AML-193 (cell line): ENCODE measurements at regions not wholly inside any gene's neighbourhood (a gene's known extent, or its start where the extent isn't known, plus 50 kb on each side); places are given as distances from the start of the nearest gene placed in this dataset.
"Not testable (repeated sequence)": the region's sequence is repeated elsewhere in the genome, so short reads cannot be mapped to it uniquely, and the experiment has no call there.

Experiments used
- DNase-seq, 2 experiments: peaks; one replicate each; lab custom pipeline; 2025; lab: John Stamatoyannopoulos, UW

DNA sequence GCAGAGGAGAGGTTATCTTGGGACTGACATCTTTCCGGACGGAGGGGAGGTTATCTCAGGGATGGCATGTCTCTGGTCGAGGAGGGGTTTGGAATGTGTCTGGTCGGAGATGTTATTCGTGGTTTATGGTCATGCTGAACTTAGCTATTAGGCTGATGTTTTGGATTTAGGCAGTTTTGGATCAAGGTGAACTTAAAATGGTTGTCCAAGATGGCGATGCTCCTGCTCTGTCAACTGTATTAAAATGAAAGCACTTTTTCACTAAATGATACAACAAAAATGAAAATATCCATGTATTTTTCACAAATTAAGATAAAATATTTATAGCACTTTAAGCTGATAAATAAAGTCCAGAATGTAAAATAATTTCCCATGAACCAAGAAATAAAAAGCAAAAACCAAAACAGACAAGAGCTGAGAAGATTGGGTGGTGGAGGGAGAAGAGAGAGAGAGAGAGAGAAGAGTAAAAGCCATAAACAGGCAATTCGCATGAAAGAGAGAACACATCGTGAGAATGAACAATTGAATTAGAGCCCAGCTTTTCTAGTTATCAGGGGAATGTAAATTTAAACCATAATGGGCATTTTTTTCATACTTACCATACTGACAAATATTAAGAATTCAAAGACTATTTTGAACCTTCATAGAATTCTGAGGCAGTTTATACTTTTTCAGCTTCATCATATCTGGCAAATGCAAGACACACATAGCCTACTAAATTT, 2236.0 kb upstream of the AGA start:
- DNase-seq: no peak

DNA sequence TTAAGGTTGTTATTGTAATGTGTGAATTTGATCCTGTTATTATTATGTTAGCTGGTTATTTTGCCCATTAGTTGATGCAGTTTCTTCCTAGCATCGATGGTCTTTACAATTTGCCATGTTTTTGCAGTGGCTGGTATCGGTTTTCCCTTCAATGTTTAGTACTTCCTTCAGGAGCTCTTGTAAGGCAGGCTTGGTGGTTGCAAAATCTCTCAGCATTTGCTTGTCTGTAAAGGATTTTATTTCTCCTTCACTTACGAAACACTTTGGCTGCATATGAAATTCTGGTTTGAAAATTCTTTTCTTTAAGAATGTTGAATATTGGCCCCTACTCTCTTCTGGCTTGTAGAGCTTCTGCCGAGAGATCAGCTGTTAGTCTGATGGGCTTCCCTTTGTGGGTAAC, 2241.4 kb upstream of the AGA start:
- DNase-seq: not testable (repeated sequence)

DNA sequence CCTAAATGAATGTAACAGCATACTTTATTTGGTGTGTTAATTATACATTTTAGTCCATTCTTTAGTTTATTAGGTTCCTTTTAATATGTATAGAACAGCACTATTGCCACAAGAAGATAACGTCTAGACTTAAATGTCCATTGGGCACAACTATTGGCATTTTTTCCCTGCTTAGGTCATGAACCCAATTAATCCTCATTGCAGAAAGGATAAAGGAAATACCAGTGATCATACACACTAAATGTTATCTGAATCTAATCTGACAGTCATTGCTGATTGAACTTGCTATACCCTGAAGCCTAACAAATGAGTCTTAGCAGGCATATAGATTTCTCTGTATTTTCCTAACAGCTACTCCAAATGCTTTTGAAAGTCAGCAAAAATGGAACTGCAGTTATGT, 2250.0 kb upstream of the AGA start:
- DNase-seq: no peak

DNA sequence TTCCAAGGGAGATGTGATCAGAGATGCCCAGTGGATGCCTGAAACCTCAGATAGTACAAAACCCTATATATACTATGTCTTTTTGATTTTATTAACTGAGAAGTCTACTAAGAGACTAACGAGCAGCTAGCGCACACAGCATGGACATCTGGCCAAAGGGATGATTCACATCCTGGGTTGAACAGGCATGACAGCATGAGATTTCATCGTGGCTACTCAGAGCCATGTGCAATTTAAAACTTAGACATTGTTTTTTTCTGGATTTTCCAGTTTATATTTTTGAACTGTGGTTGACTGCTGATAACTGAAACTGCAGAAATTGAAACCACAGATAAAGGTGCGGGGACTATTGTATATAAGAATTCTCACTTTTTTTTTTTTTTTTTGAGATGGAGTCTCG, 2252.9 kb upstream of the AGA start:
- DNase-seq: no peak

DNA sequence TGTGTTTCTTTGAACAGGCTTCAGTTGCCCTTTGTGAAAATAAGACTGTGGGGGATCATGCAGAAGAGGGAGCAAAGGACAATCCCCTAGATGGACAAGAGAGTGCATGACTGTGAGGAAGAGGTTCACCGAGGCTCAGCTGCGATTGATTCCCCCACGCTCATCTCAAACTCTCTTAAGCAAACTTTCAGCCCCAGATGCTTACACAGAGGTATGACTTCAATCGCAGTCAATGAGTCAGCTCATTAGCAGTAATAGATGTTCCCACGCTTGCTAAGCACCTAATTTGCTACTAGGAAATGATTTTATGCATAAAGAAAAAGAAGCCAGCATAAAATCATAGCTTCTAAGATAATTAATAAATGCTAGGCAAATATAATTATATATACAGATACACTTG, 2256.1 kb upstream of the AGA start:
- DNase-seq: no peak

DNA sequence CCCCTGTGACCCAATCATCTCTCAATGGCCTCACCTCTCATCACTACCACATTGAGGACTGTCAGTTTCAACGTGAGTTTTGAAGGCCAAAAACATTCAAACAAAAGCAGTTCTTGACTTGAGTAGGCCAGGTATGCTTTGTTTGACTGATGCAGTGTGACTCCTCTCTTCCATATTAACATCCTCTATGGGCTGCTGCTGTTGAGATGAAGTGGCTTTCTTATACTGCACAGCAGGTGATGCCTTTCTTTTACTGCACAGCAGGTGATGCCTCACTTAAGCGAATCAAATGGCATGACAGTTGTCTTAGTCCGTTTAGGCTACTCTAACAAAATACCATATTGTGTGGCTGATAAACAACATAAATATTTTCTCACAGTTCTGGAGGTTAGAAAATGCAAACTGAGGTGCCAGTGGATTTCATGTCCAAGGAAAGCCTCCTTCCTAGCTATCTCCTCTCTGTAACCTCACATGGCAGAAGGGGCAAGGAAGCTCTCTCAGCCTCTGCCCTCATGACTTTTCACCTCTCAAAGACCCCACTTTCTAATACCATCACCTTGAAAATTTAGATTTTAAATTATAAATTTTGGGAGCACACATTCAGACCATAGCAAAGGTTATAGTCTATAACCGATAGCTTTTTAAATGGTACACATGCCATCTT, 2267.9 kb upstream of the AGA start:
- no peak for DNase-seq

DNA sequence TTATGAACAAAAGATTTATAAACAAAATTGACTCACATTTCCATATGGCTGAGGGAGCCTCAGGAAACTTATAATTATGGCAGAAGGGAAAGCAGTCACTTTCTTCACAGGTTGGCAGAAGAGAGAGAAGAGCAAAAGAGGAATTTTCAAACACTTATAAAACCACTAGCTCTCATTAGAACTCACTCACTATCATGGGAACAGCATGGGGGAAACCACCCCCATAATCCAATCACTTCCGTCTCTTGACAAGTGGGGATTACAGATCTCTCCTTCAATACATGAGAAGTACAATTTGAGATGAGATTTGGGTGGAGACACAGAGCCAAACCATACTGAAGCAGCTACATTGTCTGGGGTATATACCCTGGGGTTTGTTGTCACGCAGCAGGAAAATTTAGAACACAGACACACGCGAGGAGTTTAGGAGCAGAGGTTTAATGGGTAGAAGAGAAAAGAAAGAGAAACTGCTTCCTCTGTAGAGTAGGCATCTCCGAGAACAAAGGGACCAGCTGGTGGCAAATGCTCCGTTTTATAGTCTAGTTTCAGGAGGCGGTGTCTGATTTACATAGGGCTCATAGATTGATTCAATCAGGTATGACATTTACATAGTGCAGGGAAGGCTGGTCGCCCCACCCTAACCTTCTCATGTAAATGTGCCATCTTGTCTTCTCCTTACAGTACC, 2277.7 kb upstream of the AGA start:
- DNase-seq: no peak

DNA sequence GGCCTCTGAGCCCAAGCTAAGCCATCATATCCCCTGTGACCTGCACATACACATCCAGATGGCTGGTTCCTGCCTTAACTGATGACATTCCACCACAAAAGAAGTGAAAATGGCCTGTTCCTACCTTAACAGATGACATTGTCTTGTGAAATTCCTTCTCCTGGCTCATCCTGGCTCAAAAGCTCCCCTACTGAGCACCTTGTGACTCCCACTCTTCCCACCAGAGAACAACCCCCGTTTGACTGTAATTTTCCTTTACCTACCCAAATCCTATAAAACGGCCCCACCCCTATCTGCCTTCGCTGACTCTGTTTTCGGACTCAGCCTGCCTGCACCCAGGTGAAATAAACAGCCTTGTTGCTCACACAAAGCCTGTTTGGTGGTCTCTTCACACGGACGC, 2284.3 kb upstream of the AGA start:
- DNase-seq: not testable (repeated sequence)

DNA sequence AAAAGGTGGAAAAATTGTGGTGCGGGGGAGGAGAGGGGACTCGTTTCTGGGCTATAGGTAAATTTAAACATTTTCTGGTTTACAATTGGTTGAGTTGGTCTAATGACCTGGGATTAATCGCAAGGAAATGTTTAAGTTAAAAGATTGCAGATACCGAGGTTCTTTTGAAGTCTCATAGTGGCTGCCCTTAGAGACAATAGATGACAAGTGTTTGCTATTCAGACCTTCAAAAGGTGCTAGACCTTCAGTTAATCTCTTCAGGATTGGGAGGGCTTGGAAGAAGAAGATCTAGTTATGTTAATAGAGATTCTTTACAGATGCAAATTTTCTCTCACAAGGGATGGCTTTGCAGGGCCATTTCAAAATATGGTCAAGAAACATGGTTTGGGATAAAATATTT, 2286.1 kb upstream of the AGA start:
- no peak for DNase-seq

DNA sequence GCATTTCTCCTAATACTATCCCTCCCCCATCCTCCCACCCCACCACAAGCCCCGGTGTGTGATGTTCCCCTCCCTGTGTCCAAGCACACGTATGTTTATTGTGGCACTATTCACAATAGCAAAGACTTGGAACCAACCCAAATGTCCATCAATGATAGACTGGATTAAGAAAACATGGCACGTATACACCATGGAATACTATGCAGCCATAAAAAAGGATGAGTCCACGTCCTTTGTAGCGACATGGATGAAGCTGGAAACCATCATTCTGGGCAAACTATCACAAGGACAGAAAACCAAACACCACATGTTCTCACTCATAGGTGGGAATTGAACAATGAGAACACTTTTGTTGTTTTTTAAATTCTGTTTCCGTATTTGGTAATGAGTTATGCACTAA, 2294.6 kb upstream of the AGA start:
- DNase-seq: not testable (repeated sequence)

DNA sequence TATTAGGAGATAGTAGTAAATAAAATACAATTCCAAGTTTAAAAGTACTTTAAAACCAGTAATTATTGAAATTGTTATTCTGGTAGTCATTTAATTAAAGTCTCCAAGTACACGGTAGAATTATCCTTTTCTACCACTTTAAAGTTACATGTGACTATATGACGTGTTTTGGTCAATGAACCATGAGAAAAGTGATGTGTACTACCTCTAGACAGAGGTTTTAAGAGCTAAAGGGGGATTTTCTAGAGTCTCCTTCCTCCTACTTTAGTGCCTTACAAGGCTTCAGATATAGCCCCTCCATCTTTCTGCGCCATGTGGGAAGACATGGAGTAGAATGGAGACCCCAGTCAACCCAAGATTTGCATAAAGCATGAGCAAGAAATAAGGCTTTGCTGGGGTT, 2296.6 kb upstream of the AGA start:
- DNase-seq: no peak

DNA sequence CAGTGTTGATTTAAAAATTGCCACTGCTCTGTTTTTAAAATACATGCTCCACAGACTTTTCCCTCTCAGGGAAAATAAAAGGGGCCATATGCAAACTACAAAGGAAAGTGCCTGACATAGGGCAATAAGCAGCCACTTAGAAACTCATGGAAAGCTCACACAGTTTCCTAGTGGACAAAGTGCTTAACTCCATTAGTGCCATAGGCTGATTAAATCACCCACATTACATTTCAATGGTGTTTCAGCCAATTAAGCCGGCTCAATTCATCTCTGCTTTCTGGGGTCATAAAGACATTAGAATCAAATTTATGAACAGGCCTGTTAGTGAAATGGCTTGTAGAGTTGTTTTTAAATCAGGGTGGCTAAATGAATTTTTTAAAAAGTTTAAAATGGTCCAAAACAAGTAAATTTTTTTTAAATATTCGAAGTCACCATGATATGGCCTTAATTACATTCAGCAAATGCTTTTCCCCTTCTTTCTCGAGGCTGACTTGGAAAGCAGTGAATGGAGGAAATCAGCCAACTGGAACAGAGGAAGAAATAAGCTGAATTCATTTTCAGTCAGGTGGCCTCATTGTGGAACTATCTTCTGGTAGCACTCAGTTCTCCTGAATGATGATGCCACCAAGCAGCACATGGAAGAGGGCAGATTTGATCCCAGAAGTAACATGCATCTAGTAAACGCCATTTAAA, 2305.1 kb upstream of the AGA start:
- no peak for DNase-seq

DNA sequence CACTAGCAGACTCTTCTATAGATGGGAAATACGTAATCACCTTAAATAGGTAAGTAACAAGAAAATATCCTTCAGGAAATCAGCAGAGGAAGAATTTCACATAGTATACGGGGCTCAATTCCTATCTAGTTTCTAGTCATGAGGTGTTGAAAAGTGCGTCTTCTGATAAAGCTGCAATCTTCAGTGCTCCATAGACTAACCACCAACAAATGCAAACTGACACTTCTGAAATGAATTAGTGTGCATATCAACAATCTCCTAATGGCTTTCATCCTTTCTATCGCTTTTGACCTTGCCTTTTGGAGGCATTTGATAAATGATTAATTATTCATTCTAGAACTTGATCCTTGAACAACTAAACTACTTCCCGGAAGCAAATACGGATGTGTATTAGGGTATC, 2306.6 kb upstream of the AGA start:
- DNase-seq: no peak

DNA sequence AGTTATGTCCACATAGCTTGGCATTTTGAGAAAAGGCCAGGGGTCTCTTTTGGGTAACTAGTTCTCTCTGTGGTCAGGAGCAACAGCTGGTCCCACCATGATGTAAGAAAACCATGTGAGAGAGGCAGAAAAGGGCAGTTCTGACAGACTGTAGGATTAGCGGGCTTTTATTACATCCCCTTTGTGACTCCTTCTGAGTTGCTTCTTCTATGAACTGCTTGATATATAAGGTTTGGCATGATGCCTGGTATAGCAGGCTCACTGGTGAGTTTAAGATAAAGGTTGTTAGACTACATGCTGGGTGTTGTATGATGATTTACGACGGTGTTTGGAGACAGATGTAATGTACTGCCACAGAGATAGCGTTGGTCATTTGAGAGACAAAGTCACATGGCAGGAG, 2308.1 kb upstream of the AGA start:
- DNase-seq: no peak

DNA sequence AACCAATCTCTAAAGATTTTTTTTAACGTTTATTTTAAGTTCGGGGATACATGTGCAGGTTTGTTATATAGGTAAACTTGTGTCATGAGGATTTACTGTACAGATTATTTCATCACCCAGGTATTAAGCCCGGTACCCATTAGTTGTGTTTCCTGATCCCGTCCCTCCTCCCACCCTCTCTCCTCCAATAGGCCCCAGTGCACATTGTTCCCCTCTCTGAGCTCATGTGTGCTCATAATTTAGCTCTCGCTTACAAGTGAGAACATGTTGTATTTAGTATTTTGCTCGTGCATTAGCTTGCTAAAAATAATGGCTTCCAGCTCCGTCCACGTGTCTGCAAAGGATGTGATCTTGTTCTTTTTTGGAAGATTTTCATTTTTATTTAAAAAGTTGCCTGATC, 2309.4 kb upstream of the AGA start:
- no peak for DNase-seq

DNA sequence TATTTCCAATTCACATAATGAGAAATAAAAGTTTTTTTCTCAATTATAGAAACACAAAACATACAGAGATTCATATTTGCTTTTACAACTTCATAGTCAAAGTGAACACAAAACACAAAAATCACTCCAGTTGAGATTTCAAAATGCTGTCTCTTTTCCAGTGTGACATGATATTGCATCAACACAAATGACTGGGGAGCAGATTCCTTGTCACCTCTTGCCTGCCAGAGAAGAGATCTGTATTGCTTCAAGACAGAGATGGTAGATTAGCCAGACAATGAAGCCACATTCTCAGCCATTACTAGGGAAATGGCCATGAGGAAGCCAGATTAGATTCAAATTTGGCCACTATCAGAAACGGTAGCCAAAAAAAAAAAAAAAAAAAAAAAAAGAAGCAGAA, 2313.1 kb upstream of the AGA start:
- DNase-seq: no peak

DNA sequence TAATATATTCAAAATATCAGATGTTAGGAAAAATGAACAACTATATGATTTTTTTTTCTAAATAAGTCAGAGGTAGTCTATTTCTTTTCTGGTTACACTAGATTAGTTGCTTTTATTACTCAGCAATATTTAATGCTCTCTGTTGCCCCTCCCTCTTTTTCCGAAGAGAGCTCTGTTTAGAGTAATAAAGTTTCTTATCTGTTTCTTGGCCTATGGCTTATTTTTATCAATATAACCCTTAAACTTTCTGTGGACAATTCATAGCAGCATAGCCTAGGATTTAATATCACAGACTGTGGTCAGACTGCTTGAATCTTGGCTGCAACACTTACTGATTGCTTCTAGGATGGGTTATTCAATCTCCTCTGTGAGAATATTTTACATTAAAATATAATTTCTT, 2315.4 kb upstream of the AGA start:
- DNase-seq: no peak

DNA sequence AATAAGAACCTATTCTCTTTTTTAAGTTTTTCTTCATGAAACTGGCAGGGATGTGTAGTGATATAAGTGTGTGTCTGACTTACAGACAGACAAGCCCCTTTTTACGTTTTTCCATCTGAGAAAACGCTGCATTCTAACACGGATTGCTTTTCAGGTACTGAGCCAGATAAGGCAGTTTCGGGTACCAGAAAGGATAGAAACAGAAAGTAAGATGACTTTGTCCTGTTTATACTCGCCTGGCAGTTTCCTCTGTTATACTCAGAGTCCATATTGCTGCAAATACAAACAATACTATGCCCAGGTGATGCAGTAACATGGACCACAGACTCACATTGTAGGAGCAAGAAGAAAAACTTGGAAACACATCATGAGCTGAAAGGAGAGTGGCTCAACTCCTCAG, 2320.6 kb upstream of the AGA start:
- DNase-seq: no peak

DNA sequence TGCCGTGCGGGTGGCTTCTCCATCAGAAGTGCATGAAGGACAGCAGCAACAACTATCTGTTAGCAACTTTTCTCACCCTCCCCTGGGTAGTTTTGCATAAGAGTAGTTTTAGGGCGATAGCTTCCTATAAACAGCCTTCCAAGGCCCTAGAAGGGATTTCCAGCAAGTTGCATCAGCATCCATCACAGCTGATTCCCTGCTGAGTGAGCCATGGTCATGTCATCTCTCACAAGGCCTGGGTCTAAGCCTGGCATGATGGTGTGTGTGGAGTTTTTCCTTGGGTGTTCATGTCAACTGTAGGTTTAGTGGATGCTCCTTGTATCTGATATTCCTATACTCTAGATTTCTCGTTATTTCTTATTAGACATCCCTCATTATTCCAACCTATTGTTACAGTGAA, 2324.7 kb upstream of the AGA start:
- DNase-seq: no peak

DNA sequence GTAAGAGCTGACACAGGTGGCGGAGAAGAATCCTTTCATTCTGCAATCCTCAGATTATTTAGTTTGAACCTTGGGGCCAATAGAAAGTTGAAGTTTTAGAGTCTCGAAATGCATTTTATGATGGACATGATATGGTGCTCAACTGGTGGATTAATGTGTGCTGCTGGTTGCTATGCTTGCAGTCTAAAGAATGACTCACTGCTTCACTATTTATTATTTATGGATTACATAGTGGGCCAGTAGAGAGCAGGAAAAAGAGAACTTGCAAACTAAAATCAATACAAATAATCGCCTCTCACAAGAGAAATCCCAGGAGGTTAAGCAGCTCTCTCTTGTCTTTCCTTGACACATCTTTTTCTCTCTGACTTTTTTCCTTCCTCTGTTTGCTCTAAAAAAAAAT, 2326.8 kb upstream of the AGA start:
- no peak for DNase-seq

DNA sequence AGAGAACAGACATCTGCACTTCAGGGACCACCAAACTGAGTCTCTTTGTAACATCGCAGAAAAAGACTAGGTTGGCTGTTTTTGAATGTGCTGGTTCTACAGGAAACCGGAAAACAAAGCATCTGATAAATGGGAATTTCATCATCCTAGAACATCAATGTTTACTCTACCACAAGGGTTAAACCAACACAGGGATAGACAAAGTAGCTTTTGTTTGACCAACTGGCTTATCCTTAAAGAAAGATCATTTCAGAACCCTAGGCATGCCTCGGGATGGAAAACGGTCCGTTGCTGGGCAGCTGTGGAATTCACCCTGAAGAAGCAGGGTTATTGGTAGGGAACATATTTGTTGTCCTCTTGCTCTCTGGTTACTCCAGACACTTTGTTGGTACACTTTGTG, 2355.5 kb upstream of the AGA start:
- DNase-seq: no peak

DNA sequence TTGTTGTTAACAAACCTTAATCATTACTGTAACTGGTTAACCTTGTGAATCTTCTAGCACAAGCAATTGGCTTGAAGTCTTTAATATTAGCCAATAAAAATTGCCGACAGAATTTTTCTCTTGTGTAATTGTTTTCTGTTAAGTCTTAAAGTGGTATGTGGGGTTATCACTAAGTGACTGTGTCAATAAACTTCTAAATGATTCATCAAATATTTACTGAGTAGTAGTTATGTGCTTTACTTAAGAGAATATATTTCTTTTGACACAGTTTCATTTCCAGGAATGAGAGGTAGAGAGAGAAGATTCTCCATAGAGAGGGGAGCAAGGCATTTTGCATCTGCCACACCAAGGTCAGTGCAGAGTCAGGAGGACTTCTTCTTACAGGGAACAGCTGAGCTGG, 2361.6 kb upstream of the AGA start:
- no peak for DNase-seq

DNA sequence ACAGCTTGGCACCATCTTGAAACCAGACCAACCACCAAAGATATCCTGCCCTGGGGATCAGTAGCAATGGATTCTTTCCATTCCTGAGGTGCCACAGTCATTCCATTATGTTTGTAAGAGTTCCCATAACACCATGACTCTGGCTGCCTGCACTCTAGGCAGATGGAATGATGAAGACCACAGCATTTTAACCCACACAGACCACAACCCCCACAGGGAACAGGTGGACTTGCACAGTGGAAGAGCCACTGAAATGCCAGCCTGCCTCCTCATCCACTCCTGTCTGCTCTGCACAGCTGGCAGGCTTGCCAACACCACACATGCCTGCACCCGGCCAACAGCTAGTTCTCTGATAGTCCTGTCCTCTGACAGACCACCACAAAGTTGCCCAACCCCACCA, 2362.2 kb upstream of the AGA start:
- DNase-seq: no peak
